HepG2 (cell line): ENCODE measurements at regions not wholly inside any gene's neighbourhood (a gene's known extent, or its start where the extent isn't known, plus 50 kb on each side); places are given as distances from the start of the nearest gene placed in this dataset.

Experiments used
- ATAC-seq: fragments of 200-7000 bp; cut with Tn5 transposase; 3 replicates; pipeline ENCODE4 v1.9.1; 2020; ENCODE audit warnings: mild to moderate bottlenecking, moderate library complexity
- BruUV-seq: library from RNA; stranded (reverse); fragments of 400-500 nt; replicated peaks from 2 replicates; lab custom pipeline; 2021; lab: Mats Ljungman, UMichigan
- CTCF ChIA-PET: fragments of 300-600 bp; formaldehyde crosslinking; extraction: SDS; loops from one replicate; lab custom pipeline; 2021; ENCODE audit warnings: low total read pairs, inconsistent platforms, low intra/inter-chr PET ratio; lab: Yijun Ruan, JAX
- POLR2A ChIA-PET: fragments of 350-600 bp; sonication (Branson Sonifier 250); formaldehyde crosslinking; loops from one replicate; lab custom pipeline; 2020; ENCODE audit warnings: antibody characterized with exemption, inconsistent platforms; lab: Yijun Ruan, JAX
- DNase-seq: peaks from one replicate; pipeline ENCODE4 v3.0.0-alpha.2; 2015; ENCODE audit warnings: low spot score
- FAIRE-seq: peaks from 3 replicates; lab custom pipeline; 2011; peaks lifted over from hg19 to GRCh38; lab: Jason Lieb, UNC
- H2AFZ ChIP-seq: one replicate; pipeline ENCODE4 v1.6.1; 2011; ENCODE audit warnings: low read length, inconsistent platforms
- H3K27ac ChIP-seq: fragments of 300-600 bp; 3 replicates; pipeline ENCODE4 v1.8.0; 2011; ENCODE audit warnings: mixed run types, mild to moderate bottlenecking, mixed read lengths, low read length, inconsistent platforms; ENCODE audit not compliant: insufficient read depth; ENCODE audit errors: extremely low read length
- H3K27me3 ChIP-seq, 2 experiments: fragments of 200-600 bp in 1 of 2; 2 replicates in 1 of 2; 3 replicates in 1 of 2; pipeline versions ENCODE4 v1.6.0 to v1.8.0; 2011; ENCODE audit warnings: low read length in 2 of 2, mild to moderate bottlenecking in 2 of 2, moderate library complexity in 2 of 2, inconsistent platforms in 1 of 2; ENCODE audit not compliant: insufficient read depth in 2 of 2, control insufficient read depth in 1 of 2
- H3K36me3 ChIP-seq, 2 experiments: fragments of 200-600 bp in 1 of 2; replicated peaks in 1 of 2; 2 replicates in 1 of 2; 3 replicates in 1 of 2; pipeline versions ENCODE4 v1.5.1 to v1.8.0; 2011; ENCODE audit warnings: low read length in 2 of 2, inconsistent platforms in 1 of 2; ENCODE audit not compliant: insufficient read depth in 2 of 2, control insufficient read depth in 1 of 2
- H3K4me1 ChIP-seq: 2 replicates; pipeline ENCODE4 v1.5.1; 2012; ENCODE audit warnings: low read length, inconsistent platforms; ENCODE audit not compliant: insufficient read depth
- H3K4me2 ChIP-seq: 2 replicates; pipeline ENCODE4 v1.6.0; 2011; ENCODE audit warnings: low read depth, low read length, inconsistent platforms
- H3K4me3 ChIP-seq, 3 experiments: fragments of 200-600 bp in 1 of 3; sonication (generic), shearing (Covaris generic) in 1 of 3; replicated peaks in 1 of 3; 2 replicates each; pipeline ENCODE4 v1.5.1; 2011 to 2016; ENCODE audit warnings: low read length in 3 of 3, inconsistent platforms in 2 of 3, low read depth in 2 of 3, mild to moderate bottlenecking in 2 of 3, control low read depth in 1 of 3, mixed read lengths in 1 of 3; ENCODE audit not compliant: insufficient read depth in 1 of 3
- H3K79me2 ChIP-seq: one replicate; pipeline ENCODE4 v1.6.1; 2011; ENCODE audit warnings: low read length, inconsistent platforms; ENCODE audit not compliant: insufficient read depth
- H3K9ac ChIP-seq: 2 replicates; pipeline ENCODE4 v1.6.0; 2011; ENCODE audit warnings: mild to moderate bottlenecking, low read depth, low read length, inconsistent platforms; ENCODE audit not compliant: insufficient read depth
- H3K9me3 ChIP-seq: 2 replicates; pipeline ENCODE4 v1.5.1; 2012; ENCODE audit warnings: mild to moderate bottlenecking, low read length
- H4K20me1 ChIP-seq: 2 replicates; pipeline ENCODE4 v1.6.0; 2011; ENCODE audit warnings: inconsistent platforms, mild to moderate bottlenecking, low read length, moderate library complexity; ENCODE audit not compliant: insufficient read depth
- AGO1 ChIP-seq: fragments of 200-400 bp; formaldehyde crosslinking; IDR thresholded peaks from 2 replicates; pipeline ENCODE4 v1.6.1; 2017; ENCODE audit warnings: mild to moderate bottlenecking, low read depth, low read length, moderate library complexity; ENCODE audit not compliant: poor library complexity, severe bottlenecking
- CCDC6 ChIP-seq: sonication (generic); formaldehyde crosslinking; IDR thresholded peaks from 2 replicates; pipeline ENCODE4 v1.8.1; 2022; ENCODE audit warnings: mild to moderate bottlenecking, missing genetic modification reagents, moderate library complexity
- DZIP1 ChIP-seq: sonication (generic); formaldehyde crosslinking; IDR thresholded peaks from 2 replicates; pipeline ENCODE4 v1.5.0; 2020; ENCODE audit warnings: mild to moderate bottlenecking, missing genetic modification reagents
- HDAC2 ChIP-seq: sonication (generic); formaldehyde crosslinking; IDR thresholded peaks from 2 replicates; pipeline ENCODE4 v1.4.0; 2020; ENCODE audit warnings: missing genetic modification reagents
- IRF2 ChIP-seq: IDR thresholded peaks from 2 replicates; pipeline ENCODE4 v1.6.1; 2018; ENCODE audit warnings: missing genetic modification reagents, missing compliant biosample characterization
- MYPOP ChIP-seq: sonication (generic); formaldehyde crosslinking; IDR thresholded peaks from 2 replicates; pipeline ENCODE4 v1.8.1; 2023; ENCODE audit warnings: mild to moderate bottlenecking, moderate library complexity, missing genetic modification reagents
- NFRKB ChIP-seq: fragments of 450-650 bp; IDR thresholded peaks from 2 replicates; pipeline ENCODE4 v1.6.1; 2017
- PAF1 ChIP-seq: IDR thresholded peaks from 2 replicates; pipeline ENCODE4 v1.6.1; 2016; ENCODE audit warnings: missing genetic modification reagents, missing compliant biosample characterization
- ZNF432 ChIP-seq: sonication (generic); formaldehyde crosslinking; IDR thresholded peaks from 2 replicates; pipeline ENCODE4 v1.5.0; 2020; ENCODE audit warnings: missing genetic modification reagents, mild to moderate bottlenecking, borderline replicate concordance
- ZNF644 ChIP-seq: IDR thresholded peaks from 2 replicates; pipeline ENCODE4 v1.6.1; 2016; ENCODE audit warnings: low read depth
- ZNF737 ChIP-seq: sonication (generic); formaldehyde crosslinking; IDR thresholded peaks from 2 replicates; pipeline ENCODE4 v1.5.0; 2020; ENCODE audit warnings: missing genetic modification reagents, mild to moderate bottlenecking, borderline replicate concordance
- ZSCAN9 ChIP-seq: IDR thresholded peaks from 2 replicates; pipeline ENCODE4 v1.6.1; 2016; ENCODE audit warnings: borderline replicate concordance
- WGBS: methylation state at CpG from one replicate; pipeline ENCODE4 v1.1.6; 2017; ENCODE audit warnings: low lambda C conversion rate; 5-methylcytosine and 5-hydroxymethylcytosine counted together
- in situ Hi-C: cut with HindIII; loops from 2 replicates; pipeline ENCODE4 v1.10.0; 2017; ENCODE audit warnings: low pct_unique_long_range_greater_than_20kb; ENCODE audit not compliant: extremely low pct_ligation_motif_present
- intact Hi-C: fragments of 100-400 bp; cut with micrococcal nuclease; formaldehyde crosslinking; loops from one replicate; pipeline ENCODE4 v1.10.0; 2022; ENCODE audit not compliant: unreplicated experiment
- TF ChIP-seq, protein P1 (sequence below): sonication (generic); formaldehyde crosslinking; IDR thresholded peaks from 2 replicates; pipeline ENCODE4 v1.4.0; 2020; ENCODE audit warnings: mild to moderate bottlenecking, missing genetic modification reagents
- TF ChIP-seq, protein P2 (sequence below): sonication (generic); formaldehyde crosslinking; IDR thresholded peaks from 2 replicates; pipeline ENCODE4 v1.4.0; 2020; ENCODE audit warnings: missing genetic modification reagents, borderline replicate concordance

DNA sequence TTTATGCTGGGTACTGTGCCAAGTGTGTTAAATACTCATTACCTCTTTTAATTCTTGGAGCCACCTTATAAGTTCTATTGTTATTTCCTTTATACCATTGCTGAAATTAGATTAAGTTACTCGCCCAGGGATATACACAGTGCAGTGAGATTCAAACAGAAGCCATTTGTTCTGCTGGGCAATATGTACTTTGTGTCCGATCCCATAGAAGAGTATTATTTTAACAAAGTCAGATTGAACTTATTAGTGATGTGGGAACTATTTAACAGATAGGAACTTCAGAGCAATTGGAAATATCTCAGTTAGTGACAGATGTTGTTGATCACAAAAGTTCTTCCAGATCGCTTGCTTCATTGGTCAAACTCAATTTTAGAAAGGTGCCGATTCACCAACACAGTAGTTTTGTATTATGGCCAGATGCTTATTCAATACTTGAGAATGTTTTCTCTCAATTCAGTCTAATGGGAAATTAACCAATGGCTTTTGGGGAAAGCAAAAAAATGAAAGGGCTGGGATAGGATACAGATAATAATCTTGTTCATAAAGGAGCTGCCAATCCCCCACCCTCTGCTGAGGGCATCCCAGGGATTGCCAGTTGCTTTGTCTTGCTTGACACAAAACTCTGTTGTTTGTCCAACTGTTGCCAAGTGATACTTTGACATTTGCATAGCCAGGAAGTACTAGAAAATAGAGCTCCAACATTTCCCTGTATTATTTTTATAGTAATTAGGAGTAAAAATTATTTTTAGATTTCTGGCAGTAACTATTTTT lies 94.8 kb upstream of the SEMA6A start (continued):
- TF ChIP-seq, protein P1, sequence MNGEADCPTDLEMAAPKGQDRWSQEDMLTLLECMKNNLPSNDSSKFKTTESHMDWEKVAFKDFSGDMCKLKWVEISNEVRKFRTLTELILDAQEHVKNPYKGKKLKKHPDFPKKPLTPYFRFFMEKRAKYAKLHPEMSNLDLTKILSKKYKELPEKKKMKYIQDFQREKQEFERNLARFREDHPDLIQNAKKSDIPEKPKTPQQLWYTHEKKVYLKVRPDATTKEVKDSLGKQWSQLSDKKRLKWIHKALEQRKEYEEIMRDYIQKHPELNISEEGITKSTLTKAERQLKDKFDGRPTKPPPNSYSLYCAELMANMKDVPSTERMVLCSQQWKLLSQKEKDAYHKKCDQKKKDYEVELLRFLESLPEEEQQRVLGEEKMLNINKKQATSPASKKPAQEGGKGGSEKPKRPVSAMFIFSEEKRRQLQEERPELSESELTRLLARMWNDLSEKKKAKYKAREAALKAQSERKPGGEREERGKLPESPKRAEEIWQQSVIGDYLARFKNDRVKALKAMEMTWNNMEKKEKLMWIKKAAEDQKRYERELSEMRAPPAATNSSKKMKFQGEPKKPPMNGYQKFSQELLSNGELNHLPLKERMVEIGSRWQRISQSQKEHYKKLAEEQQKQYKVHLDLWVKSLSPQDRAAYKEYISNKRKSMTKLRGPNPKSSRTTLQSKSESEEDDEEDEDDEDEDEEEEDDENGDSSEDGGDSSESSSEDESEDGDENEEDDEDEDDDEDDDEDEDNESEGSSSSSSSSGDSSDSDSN = no peak
- TF ChIP-seq ZNF644 (no peak), AGO1 (no peak), HDAC2 (no peak)
- TF ChIP-seq, all 625 proteins: peak for 0

GRCh38 chr5:116668390-116668789 lies 93.8 kb upstream of the SEMA6A start:
- H3K4me1 ChIP-seq = peaks cover 32% of the 10 kb centered on the region
- CTCF ChIA-PET = no interaction called here
- no peak overlapping the region for H3K4me3 ChIP-seq
- no peak overlapping the region for H3K27ac ChIP-seq
- H3K27me3 ChIP-seq = no peaks in the 10 kb centered on the region
- no peak overlapping the region for H2AFZ ChIP-seq
- no peaks in the 10 kb centered on the region for H3K9me3 ChIP-seq
- peak; percentile 25 for DNase-seq
- no peak overlapping the region for H3K4me2 ChIP-seq
- H3K9ac ChIP-seq = no peak overlapping the region
- FAIRE-seq = no peak
- WGBS = 0% methylated on average over 1 of the region's 1 CpG
- no peaks in the 10 kb centered on the region for H4K20me1 ChIP-seq
- in situ Hi-C loops (no loop called here), intact Hi-C loops (no loop called here)
- H3K36me3 ChIP-seq = no peaks in the 10 kb centered on the region
- ATAC-seq = no peak
- POLR2A ChIA-PET = no interaction called here
- no TSS peak for BruUV-seq
- no peaks in the 10 kb centered on the region for H3K79me2 ChIP-seq
- TF ChIP-seq ZNF737 (CRISPR knock-in tag) (no peak), ZNF432 (CRISPR knock-in tag) (no peak), DZIP1 (no peak), ZSCAN9 (CRISPR knock-in tag) (no peak), NFRKB (no peak), PAF1 (CRISPR knock-in tag) (no peak), CCDC6 (no peak), IRF2 (CRISPR knock-in tag) (no peak), MYPOP (CRISPR knock-in tag) (no peak)
- TF ChIP-seq, protein P2, sequence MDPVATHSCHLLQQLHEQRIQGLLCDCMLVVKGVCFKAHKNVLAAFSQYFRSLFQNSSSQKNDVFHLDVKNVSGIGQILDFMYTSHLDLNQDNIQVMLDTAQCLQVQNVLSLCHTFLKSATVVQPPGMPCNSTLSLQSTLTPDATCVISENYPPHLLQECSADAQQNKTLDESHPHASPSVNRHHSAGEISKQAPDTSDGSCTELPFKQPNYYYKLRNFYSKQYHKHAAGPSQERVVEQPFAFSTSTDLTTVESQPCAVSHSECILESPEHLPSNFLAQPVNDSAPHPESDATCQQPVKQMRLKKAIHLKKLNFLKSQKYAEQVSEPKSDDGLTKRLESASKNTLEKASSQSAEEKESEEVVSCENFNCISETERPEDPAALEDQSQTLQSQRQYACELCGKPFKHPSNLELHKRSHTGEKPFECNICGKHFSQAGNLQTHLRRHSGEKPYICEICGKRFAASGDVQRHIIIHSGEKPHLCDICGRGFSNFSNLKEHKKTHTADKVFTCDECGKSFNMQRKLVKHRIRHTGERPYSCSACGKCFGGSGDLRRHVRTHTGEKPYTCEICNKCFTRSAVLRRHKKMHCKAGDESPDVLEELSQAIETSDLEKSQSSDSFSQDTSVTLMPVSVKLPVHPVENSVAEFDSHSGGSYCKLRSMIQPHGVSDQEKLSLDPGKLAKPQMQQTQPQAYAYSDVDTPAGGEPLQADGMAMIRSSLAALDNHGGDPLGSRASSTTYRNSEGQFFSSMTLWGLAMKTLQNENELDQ = no peak
